Heart right ventricle (tissue), 16 donors: ENCODE measurements at regions not wholly inside any gene's neighbourhood (a gene's known extent, or its start where the extent isn't known, plus 50 kb on each side); places are given as distances from the start of the nearest gene placed in this dataset.

Source experiments
- ATAC-seq, 8 donors: fragments of 200-7000 bp; cut with Tn5 transposase; one replicate each; pipeline ENCODE4 v1.9.1; 2020; ENCODE audit warnings: mild to moderate bottlenecking in 8 of 8, moderate library complexity in 8 of 8, moderate number of reproducible peaks in 1 of 8
- DNase-seq, 2 donors: peaks; one replicate each; pipeline ENCODE4 v3.0.0-alpha.2; 2020
- H3K27ac ChIP-seq, 10 donors: fragments of 200-600 bp; sonication (generic) in 2 of 10; one replicate each; pipeline versions ENCODE4 v1.5.0 to v1.8.0; 2020 to 2022; ENCODE audit warnings: mild to moderate bottlenecking in 3 of 10
- H3K27me3 ChIP-seq, 7 donors: fragments of 200-600 bp; one replicate each; pipeline ENCODE4 v1.8.0; 2021 to 2022; ENCODE audit warnings: mild to moderate bottlenecking in 2 of 7
- H3K36me3 ChIP-seq, 9 donors: fragments of 200-600 bp; sonication (generic) in 1 of 9; one replicate each; pipeline versions ENCODE4 v1.5.0 to v1.8.0; 2020 to 2022; ENCODE audit warnings: mild to moderate bottlenecking in 2 of 9
- H3K4me1 ChIP-seq, 9 donors: fragments of 200-600 bp; sonication (generic) in 1 of 9; one replicate each; pipeline versions ENCODE4 v1.5.0 to v1.8.0; 2020 to 2022; ENCODE audit warnings: mild to moderate bottlenecking in 4 of 9
- H3K4me3 ChIP-seq, 10 donors: fragments of 200-600 bp; sonication (generic) in 2 of 10; one replicate each; pipeline versions ENCODE4 v1.5.0 to v1.8.0; 2020 to 2022; ENCODE audit warnings: mild to moderate bottlenecking in 7 of 10, moderate library complexity in 2 of 10
- H3K9me3 ChIP-seq, 11 donors: fragments of 200-600 bp in 10 of 11; sonication (generic) in 2 of 11; one replicate each; pipeline versions ENCODE4 v1.5.0 to v1.8.0; 2013 to 2022; ENCODE audit warnings: mild to moderate bottlenecking in 2 of 11, control low read depth in 1 of 11, moderate library complexity in 1 of 11
- WGBS, 2 donors: extraction: QIAGEN DNeasy Blood & Tissue Kit; methylation state at CpG; one replicate each; pipeline ENCODE4 v1.1.7; 2013; ENCODE audit warnings: inconsistent platforms in 1 of 2; 5-methylcytosine and 5-hydroxymethylcytosine counted together
- intact Hi-C, 10 donors: fragments of 100-400 bp; cut with DNase I; formaldehyde crosslinking; loops; one replicate each; pipeline versions ENCODE4 v1.11.1 to v1.14.2; 2022
- TF ChIP-seq, protein P1 (sequence below), 9 donors: fragments of 200-600 bp; sonication (generic) in 2 of 9; IDR thresholded peaks; one replicate each; pipeline versions ENCODE4 v1.5.0 to v1.8.0; 2021 to 2022; ENCODE audit warnings: antibody characterized with exemption in 9 of 9, mild to moderate bottlenecking in 5 of 9, moderate library complexity in 1 of 9
- donor health status: Arrhythmogenic right ventricular cardiomyopathy.
- donor health status: ischemic (EF 13 %, LVEDD 7.1; RV severe dilation, severe dysfunction).
- donor health status: healthy with polysubstance abuse.
- donor health status: DM: no; HTN: yes; CAD: no.
- donor health status: DM: no; HTN: no; CAD: no.
- donor health status: ischemic (EF 25% LVEDD 6.9; RV normal size, moderate dysfunction).
- donor health status: ischemic (EF 25% LVEDD 5.7; RV mildly dilated, moderate dysfunction).
- donor health status: healthy.
- donor health status: DM: yes; HTN: yes; CAD: no.
- donor health status: Ischemic cardiomyopathy.
- donor health status: ischemic (EF 35%, LVEDD 5.7; RV mildly dilated, moderate dysfunction).
- donor health status: nonischemic (EF 11% LVEDD 7.7; RV severe dilation, severe dysfunction).
- donor health status: DM: yes; HTN: yes; CAD: no.
- donor health status: PGD.
- donor health status: ischemic (EF 29% LVEDD 5.4; RV normal size, mild dysfunction).
- donor health status: nonischemic (EF 23%, LVEDD 6.1; RV moderate dilation, normal function).

- Histone ChIP-seq H3K27ac (no peak overlapping the region), H3K9me3 (peaks cover 0 to 27% (median 13%) of the 10 kb centered on the region in 11 donors), H3K4me1 (peaks cover 0 to 6% (median 0%) of the 10 kb centered on the region in 9 donors), H3K4me3 (no peak overlapping the region), H3K36me3 (no peaks in the 10 kb centered on the region), H3K27me3 (peaks cover 0 to 21% (median 4%) of the 10 kb centered on the region in 7 donors)
- TF ChIP-seq, protein P1, sequence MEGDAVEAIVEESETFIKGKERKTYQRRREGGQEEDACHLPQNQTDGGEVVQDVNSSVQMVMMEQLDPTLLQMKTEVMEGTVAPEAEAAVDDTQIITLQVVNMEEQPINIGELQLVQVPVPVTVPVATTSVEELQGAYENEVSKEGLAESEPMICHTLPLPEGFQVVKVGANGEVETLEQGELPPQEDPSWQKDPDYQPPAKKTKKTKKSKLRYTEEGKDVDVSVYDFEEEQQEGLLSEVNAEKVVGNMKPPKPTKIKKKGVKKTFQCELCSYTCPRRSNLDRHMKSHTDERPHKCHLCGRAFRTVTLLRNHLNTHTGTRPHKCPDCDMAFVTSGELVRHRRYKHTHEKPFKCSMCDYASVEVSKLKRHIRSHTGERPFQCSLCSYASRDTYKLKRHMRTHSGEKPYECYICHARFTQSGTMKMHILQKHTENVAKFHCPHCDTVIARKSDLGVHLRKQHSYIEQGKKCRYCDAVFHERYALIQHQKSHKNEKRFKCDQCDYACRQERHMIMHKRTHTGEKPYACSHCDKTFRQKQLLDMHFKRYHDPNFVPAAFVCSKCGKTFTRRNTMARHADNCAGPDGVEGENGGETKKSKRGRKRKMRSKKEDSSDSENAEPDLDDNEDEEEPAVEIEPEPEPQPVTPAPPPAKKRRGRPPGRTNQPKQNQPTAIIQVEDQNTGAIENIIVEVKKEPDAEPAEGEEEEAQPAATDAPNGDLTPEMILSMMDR (IDR thresholded peaks at IDR 0.05), result no peak
- WGBS, 2 donors, result 74 to 75% methylated on average over 4 of the region's 4 CpGs
- ATAC-seq (no peak), DNase-seq (no peak)
- intact Hi-C loops, result no loop called here
Observed at GRCh38 chr13:109644069-109644750, 142.2 kb downstream of the IRS2 start.

GRCh38 chr13:109642358-109642757 is 144.0 kb downstream of the IRS2 start:
- intact Hi-C loops, result no loop called here
- Histone ChIP-seq H3K4me3 (no peak overlapping the region), H3K36me3 (no peaks in the 10 kb centered on the region), H3K27me3 (peaks cover 0 to 21% (median 4%) of the 10 kb centered on the region in 7 donors), H3K4me1 (peaks cover 0 to 6% (median 0%) of the 10 kb centered on the region in 9 donors), H3K9me3 (peaks cover 0 to 41% (median 13%) of the 10 kb centered on the region in 11 donors), H3K27ac (no peak overlapping the region)
- DNase-seq (no peak), ATAC-seq (no peak)
- TF ChIP-seq, protein P1 (IDR thresholded peaks at IDR 0.05), result no peak
- 84 to 87% methylated on average over 8 of the region's 8 CpGs for WGBS, 2 donors

DNA sequence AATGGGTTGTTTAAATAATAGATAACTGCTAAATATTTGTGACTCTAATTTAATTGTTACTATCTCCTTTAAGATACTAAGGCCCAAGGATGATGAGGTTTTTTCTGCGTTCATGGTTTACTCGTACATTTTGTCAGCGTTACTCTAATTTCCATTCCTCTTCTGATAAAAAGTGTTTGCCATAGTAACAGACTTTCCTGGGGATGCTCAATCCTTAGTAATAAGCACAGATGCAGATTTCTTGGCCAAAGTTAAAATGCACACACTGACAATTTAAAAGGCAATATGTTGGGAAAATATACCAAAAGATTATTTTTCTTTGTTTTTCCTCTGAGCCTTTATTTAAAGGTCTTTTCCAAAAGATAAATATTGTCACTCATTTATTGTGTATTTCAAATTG is 149.6 kb downstream of the IRS2 start:
- Histone ChIP-seq H3K36me3 (no peaks in the 10 kb centered on the region), H3K4me1 (no peaks in the 10 kb centered on the region), H3K9me3 (peaks cover 0 to 38% (median 13%) of the 10 kb centered on the region in 11 donors), H3K27me3 (peaks cover 0 to 18% (median 4%) of the 10 kb centered on the region in 7 donors), H3K27ac (no peak overlapping the region), H3K4me3 (no peak overlapping the region)
- WGBS, 2 donors, result 78 to 80% methylated on average over 3 of the region's 3 CpGs
- ATAC-seq, result no peak
- TF ChIP-seq, protein P1 (IDR thresholded peaks at IDR 0.05), result no peak
- DNase-seq, result no peak
- intact Hi-C loops, result no loop called here

GRCh38 chr13:109631069-109631468 is 155.3 kb downstream of the IRS2 start:
- intact Hi-C loops, result no loop called here
- DNase-seq, result no peak
- no peaks in the 10 kb centered on the region for H3K4me1 ChIP-seq
- H3K27me3 ChIP-seq, result peaks cover 0 to 20% (median 6%) of the 10 kb centered on the region in 7 donors
- H3K27ac ChIP-seq, result no peak overlapping the region
- H3K4me3 ChIP-seq, result no peak overlapping the region
- ATAC-seq, result no peak
- TF ChIP-seq, protein P1 (IDR thresholded peaks at IDR 0.05), result no peak
- no peaks in the 10 kb centered on the region for H3K9me3 ChIP-seq
- H3K36me3 ChIP-seq, result no peaks in the 10 kb centered on the region
- 86 to 90% methylated on average over 5 of the region's 5 CpGs for WGBS, 2 donors
